HT-29 (cell line): ENCODE measurements at regions not wholly inside any gene's neighbourhood (a gene's known extent, or its start where the extent isn't known, plus 50 kb on each side); places are given as distances from the start of the nearest gene placed in this dataset.
A peak's percentile ranks its signal among the peaks of the same experiment; 100 is the strongest.
"Not testable (repeated sequence)": the region's sequence is repeated elsewhere in the genome, so short reads cannot be mapped to it uniquely, and the experiment has no call there.

Source experiments
- DNase-seq: peaks from one replicate; pipeline ENCODE4 v3.0.0-alpha.2; 2015; ENCODE audit warnings: low spot score

DNA sequence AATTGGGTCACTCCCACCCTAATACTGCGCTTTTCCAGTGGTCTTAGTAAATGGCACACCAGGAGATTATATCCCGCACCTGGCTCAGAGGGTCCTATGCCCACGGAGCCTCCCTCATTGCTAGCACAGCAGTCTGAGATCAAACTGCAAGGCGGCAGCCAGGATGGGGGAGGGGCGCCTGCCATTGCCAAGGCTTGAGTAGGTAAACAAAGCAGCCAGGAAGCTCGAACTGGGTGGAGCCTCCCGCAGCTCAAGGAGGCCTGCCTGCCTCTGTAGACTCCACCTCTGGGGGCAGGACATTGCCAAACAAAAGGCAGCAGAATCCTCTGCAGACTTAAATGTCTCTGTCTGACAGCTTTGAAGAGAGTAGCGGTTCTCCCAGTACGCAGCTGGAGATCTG is 52.4 kb upstream of the PMPCB start:
- peak; percentile 51 for DNase-seq

DNA sequence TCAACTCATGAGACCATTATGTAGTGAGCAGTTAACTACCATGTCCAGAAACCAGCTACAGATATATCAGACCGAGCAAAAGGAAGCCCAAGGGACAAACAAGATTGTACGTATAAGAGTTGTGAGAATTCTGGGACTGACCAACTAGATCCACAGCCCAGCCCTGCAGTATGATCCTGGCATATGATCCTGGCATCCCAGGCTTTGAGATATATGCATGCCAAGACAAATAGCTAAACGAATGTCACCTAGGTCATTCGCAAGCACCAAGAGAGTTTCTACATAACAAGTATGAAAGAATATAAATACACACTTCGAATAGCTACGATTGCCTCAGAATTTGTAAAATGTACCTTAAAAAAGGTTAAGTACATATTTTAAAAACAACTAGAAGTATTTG is 56.4 kb upstream of the PMPCB start:
- no peak for DNase-seq

DNA sequence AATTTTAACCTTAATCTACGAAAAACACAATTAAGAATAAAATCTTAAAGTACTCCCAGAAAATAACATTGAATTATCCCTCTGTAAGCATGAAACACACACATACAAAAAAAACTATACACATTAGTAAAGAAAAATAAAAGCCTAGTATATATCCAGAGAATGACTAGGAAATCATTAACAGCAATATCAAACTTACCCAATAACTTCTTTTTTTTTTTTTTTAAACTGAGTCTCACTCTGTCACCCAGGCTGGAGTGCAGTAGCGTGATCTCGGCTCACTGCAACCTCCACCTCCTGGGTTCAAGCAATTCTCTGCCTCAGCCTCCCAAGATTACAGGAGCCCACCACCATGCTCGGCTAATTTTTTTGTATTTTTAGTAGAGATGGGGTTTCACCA is 61.4 kb upstream of the PMPCB start:
- not testable (repeated sequence) for DNase-seq

DNA sequence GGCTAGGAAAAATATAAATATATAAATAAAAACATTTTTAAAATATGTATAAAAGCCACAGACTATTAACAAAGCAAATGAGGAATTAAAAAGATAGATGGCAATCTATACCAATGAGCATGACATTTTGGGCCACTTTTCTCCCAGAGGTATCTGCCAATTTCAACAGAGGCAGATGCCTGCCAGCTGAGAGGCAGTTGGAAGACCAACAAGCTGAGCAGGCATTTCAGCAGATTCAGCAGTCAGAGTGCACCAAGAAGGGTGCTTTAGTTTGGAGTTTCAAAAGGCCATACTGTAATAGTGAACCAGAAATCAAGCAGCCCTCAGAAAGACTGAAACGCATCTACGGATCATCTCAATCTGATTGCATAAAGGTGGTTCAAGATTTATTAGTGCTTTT is 62.4 kb upstream of the PMPCB start:
- DNase-seq, result not testable (repeated sequence)

DNA sequence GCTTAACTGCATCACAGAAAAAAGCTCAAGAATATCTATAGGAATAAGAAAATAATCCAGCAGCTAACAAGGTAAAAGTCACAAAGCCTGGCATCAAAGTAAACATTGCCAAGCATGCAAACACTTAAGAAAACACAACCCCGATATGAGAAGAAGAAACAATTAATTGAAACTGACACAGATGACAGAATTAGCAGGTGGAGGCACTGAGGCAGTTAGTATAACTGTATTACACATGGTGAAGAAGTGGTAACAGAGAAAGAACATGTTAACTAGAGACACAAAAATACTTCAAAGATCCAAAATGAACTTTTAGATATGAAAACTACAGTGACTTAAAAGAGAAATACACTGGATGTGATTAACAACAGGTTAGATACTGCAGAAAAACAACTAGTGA is 69.4 kb upstream of the PMPCB start:
- DNase-seq, result not testable (repeated sequence)

DNA sequence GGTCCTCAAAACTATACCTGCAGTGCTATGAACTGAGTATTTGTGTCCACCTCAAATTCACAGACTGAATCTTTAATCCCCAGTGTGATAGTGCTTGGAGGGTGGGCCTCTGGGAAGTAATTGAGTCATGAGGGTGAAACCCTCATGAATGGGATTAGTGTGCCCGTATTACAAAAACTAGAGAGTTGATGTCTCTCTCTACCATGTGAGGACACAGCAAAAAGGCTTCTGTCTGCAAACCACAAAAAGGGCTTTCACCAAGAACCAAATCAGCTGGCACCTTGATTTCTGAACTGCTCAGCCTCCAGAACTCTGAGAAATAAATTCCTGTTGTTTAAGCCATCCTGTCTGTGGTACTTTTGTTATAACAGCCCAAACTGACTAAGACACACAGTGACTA is 71.4 kb upstream of the PMPCB start:
- DNase-seq, result not testable (repeated sequence)

DNA sequence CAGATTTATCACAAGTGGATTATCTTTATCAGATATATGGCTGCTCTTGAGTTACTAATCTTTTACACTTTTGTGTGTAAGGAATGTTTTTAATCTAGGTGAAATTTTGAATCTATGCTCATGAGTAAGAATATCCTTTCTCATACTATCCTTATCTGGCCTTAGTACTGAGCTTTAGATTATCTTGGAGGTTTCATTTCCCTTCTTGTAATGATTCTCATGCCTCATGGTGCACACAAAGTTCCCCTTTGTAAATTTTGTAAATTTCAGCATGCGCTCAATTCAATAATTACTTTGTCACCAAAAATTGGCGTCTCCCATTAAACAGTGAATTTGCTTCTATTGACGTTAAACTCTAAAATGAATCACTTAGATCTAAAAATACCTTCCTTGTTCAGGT is 74.2 kb upstream of the NAPEPLD start:
- DNase-seq, result not testable (repeated sequence)

DNA sequence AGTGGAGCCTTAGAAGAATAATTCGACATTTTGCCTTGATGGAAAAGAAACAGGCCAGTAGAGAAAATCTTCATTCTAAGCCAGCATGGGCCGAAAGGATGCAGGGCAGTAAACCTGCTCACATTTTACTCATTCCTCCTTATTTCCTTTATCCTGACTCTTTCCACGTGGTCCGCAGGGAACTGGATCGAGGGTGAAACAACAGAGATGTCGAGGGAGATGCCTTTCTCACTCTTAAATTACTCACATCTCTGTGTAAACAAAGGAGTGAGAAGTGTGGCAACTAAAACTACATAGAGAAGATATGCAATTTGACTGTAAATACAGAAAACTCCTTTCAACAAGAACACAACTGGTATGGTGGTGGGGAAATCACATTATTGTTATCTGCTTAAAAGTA is 62.1 kb upstream of the NAPEPLD start:
- peak; percentile 33 for DNase-seq

DNA sequence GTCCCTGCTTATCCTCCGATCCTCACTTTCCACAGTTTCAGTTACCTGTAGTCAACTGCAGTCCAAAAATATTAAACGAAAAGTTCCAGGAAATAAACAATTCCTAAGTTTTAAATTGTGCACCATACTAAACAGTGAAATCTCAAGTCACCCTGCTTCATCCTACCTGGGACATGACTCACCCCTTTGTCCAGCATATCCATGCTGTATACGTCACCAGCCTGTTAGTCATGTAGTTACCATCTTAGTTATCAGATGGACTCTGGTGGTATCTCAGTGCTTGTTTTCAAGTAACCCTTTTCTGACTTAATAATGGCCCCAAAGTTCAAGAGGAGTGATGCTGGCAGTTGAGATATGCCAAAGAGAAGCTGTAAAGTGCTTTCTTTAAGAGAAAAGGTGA is 50.3 kb upstream of the NAPEPLD start:
- not testable (repeated sequence) for DNase-seq
